Common myeloid progenitor, CD34-positive (primary cell): ENCODE measurements at regions not wholly inside any gene's neighbourhood (a gene's known extent, or its start where the extent isn't known, plus 50 kb on each side); places are given as distances from the start of the nearest gene placed in this dataset.

Source experiments
- CTCF ChIA-PET: fragments of 350-600 bp; sonication (Branson Sonifier 250); formaldehyde crosslinking; loops from one replicate; lab custom pipeline; 2021; ENCODE audit warnings: antibody characterized with exemption; lab: Charles Lee
- POLR2A ChIA-PET: fragments of 350-600 bp; sonication (Branson Sonifier 250); formaldehyde crosslinking; loops from one replicate; lab custom pipeline; 2021; ENCODE audit warnings: antibody characterized with exemption; lab: Charles Lee
- DNase-seq, 3 donors: peaks; one replicate each; pipeline versions ENCODE4 v3.0.0 to v3.0.0-alpha.2; 2013
- H3K27ac ChIP-seq, 2 experiments: 1 replicate in 1 of 2; 2 replicates in 1 of 2; pipeline ENCODE4 v1.7.0; 2013; ENCODE audit warnings: inconsistent platforms in 2 of 2, low read length in 2 of 2, mild to moderate bottlenecking in 2 of 2, low read depth in 1 of 2, moderate library complexity in 1 of 2; ENCODE audit not compliant: severe bottlenecking in 2 of 2, insufficient read depth in 1 of 2, poor library complexity in 1 of 2
- H3K27me3 ChIP-seq, 5 experiments: replicated peaks in 2 of 5; 1 replicate in 3 of 5; 2 replicates in 2 of 5; pipeline versions ENCODE4 v1.6.1 to v1.7.0; 2013; ENCODE audit warnings: low read length in 4 of 5, mild to moderate bottlenecking in 2 of 5, moderate library complexity in 2 of 5, inconsistent platforms in 1 of 5; ENCODE audit not compliant: insufficient read depth in 5 of 5, control insufficient read depth in 4 of 5
- H3K36me3 ChIP-seq, 4 experiments: 1 replicate in 2 of 4; 2 replicates in 2 of 4; pipeline versions ENCODE4 v1.6.1 to v1.7.0; 2013; ENCODE audit warnings: low read length in 3 of 4, control low read depth in 1 of 4, mild to moderate bottlenecking in 1 of 4; ENCODE audit not compliant: control insufficient read depth in 4 of 4, insufficient read depth in 4 of 4
- H3K4me1 ChIP-seq, 4 experiments: 1 replicate in 3 of 4; 2 replicates in 1 of 4; pipeline versions ENCODE4 v1.6.1 to v1.7.1; 2013; ENCODE audit warnings: low read length in 3 of 4, mild to moderate bottlenecking in 3 of 4, control low read depth in 1 of 4, inconsistent platforms in 1 of 4, moderate library complexity in 1 of 4; ENCODE audit not compliant: control insufficient read depth in 4 of 4, insufficient read depth in 4 of 4; ENCODE audit errors: control extremely low read depth in 1 of 4
- H3K4me3 ChIP-seq, 7 experiments: 1 replicate in 4 of 7; 2 replicates in 3 of 7; pipeline versions ENCODE4 v1.5.1 to v1.7.0; 2013; ENCODE audit warnings: mild to moderate bottlenecking in 7 of 7, low read length in 6 of 7, moderate library complexity in 6 of 7, inconsistent platforms in 2 of 7, low read depth in 2 of 7, control low read depth in 1 of 7; ENCODE audit not compliant: insufficient read depth in 4 of 7, control insufficient read depth in 1 of 7; ENCODE audit errors: extremely low read depth in 1 of 7
- H3K9me3 ChIP-seq, 5 experiments: 1 replicate in 4 of 5; 2 replicates in 1 of 5; pipeline versions ENCODE4 v1.6.1 to v1.7.1; 2013; ENCODE audit warnings: low read length in 4 of 5, mild to moderate bottlenecking in 2 of 5, inconsistent platforms in 1 of 5, low read depth in 1 of 5, moderate library complexity in 1 of 5; ENCODE audit not compliant: control insufficient read depth in 4 of 5, insufficient read depth in 2 of 5; ENCODE audit errors: control extremely low read depth in 1 of 5
- WGBS: methylation state at CpG from one replicate; pipeline ENCODE4 v1.1.5; 2013; ENCODE audit not compliant: insufficient coverage; 5-methylcytosine and 5-hydroxymethylcytosine counted together

GRCh38 chr4:153065276-153065675, 129.2 kb downstream of the FHDC1 start:
- no peak overlapping the region for H3K4me3 ChIP-seq
- no peaks in the 10 kb centered on the region for H3K36me3 ChIP-seq
- no peak overlapping the region for H3K27ac ChIP-seq
- no peaks in the 10 kb centered on the region for H3K27me3 ChIP-seq
- ChIA-PET POLR2A (no interaction called here), CTCF (no interaction called here)
- H3K9me3 ChIP-seq = no peaks in the 10 kb centered on the region
- WGBS = 80% methylated on average over 5 of the region's 9 CpGs
- no peak for DNase-seq
- no peaks in the 10 kb centered on the region for H3K4me1 ChIP-seq

GRCh38 chr4:153067376-153067775, 131.3 kb downstream of the FHDC1 start:
- Histone ChIP-seq H3K9me3 (peaks cover 0 to 3% (median 0%) of the 10 kb centered on the region in 5 experiments), H3K4me3 (no peak overlapping the region), H3K4me1 (no peaks in the 10 kb centered on the region), H3K36me3 (no peaks in the 10 kb centered on the region), H3K27ac (no peak overlapping the region), H3K27me3 (no peaks in the 10 kb centered on the region)
- no peak for DNase-seq
- WGBS = 56% methylated on average over 1 of the region's 1 CpG
- ChIA-PET POLR2A (no interaction called here), CTCF (no interaction called here)

GRCh38 chr4:153068751-153069150, 132.6 kb downstream of the FHDC1 start:
- DNase-seq = no peak
- Histone ChIP-seq H3K27me3 (no peaks in the 10 kb centered on the region), H3K4me3 (no peak overlapping the region), H3K4me1 (no peaks in the 10 kb centered on the region), H3K9me3 (peaks cover 0 to 3% (median 0%) of the 10 kb centered on the region in 5 experiments), H3K36me3 (no peaks in the 10 kb centered on the region), H3K27ac (no peak overlapping the region)
- 98% methylated on average over 5 of the region's 7 CpGs for WGBS
- CTCF ChIA-PET = no interaction called here
- POLR2A ChIA-PET = no interaction called here

- no peak for DNase-seq
- no peaks in the 10 kb centered on the region for H3K27me3 ChIP-seq
- ChIA-PET CTCF (interaction anchor here (5.6 kb wide), 1 partner anchor 13 kb away, joined by 21 read pairs; no protein-coding TSS in a partner anchor), POLR2A (no interaction called here)
- no peak overlapping the region for H3K27ac ChIP-seq
- no peaks in the 10 kb centered on the region for H3K36me3 ChIP-seq
- H3K4me1 ChIP-seq = peaks cover 0 to 3% (median 0%) of the 10 kb centered on the region in 4 experiments
- H3K9me3 ChIP-seq = peaks cover 0 to 3% (median 0%) of the 10 kb centered on the region in 5 experiments
- H3K4me3 ChIP-seq = no peak overlapping the region
These were observed 132.2 kb upstream of the TRIM2 start for GRCh38 chr4:153071958-153072598.

- H3K4me1 ChIP-seq = peaks cover 0 to 3% (median 0%) of the 10 kb centered on the region in 4 experiments
- POLR2A ChIA-PET = no interaction called here
- no peaks in the 10 kb centered on the region for H3K36me3 ChIP-seq
- H3K27ac ChIP-seq = no peak overlapping the region
- no peak overlapping the region for H3K4me3 ChIP-seq
- CTCF ChIA-PET = interaction anchor here (5.6 kb wide), 1 partner anchor 12 kb away, joined by 21 read pairs; no protein-coding TSS in a partner anchor
- H3K27me3 ChIP-seq = no peaks in the 10 kb centered on the region
- DNase-seq = no peak
- H3K9me3 ChIP-seq = peaks cover 0 to 3% (median 0%) of the 10 kb centered on the region in 5 experiments
These were observed 131.6 kb upstream of the TRIM2 start for GRCh38 chr4:153072661-153073060.

- ChIA-PET CTCF (interaction anchor here (0.6 to 5.6 kb wide), 3 partner anchors 10 to 138 kb away, joined by 3 to 21 read pairs (median 4); no protein-coding TSS in a partner anchor), POLR2A (no interaction called here)
- Histone ChIP-seq H3K9me3 (peaks cover 0 to 3% (median 0%) of the 10 kb centered on the region in 5 experiments), H3K4me1 (peaks cover under 1 to 3% (median 1%) of the 10 kb centered on the region in 4 experiments), H3K27me3 (no peaks in the 10 kb centered on the region), H3K36me3 (no peaks in the 10 kb centered on the region), H3K4me3 (no peak overlapping the region), H3K27ac (no peak overlapping the region)
- no CpG with 5 or more reads among the region's 1 CpG for WGBS
- peak in 2 of 3 donors; percentile 57 to 60 for DNase-seq
These were observed 129.8 kb upstream of the TRIM2 start for GRCh38 chr4:153074486-153074885.

GRCh38 chr4:153074936-153075630, 129.2 kb upstream of the TRIM2 start:
- H3K27me3 ChIP-seq = no peaks in the 10 kb centered on the region
- WGBS = 100% methylated on average over 1 of the region's 2 CpGs
- H3K4me3 ChIP-seq = no peak overlapping the region
- no peak overlapping the region for H3K27ac ChIP-seq
- ChIA-PET CTCF (interaction anchor here (0.6 to 5.6 kb wide), 3 partner anchors 10 to 29 kb away, joined by 3 to 21 read pairs (median 4); no protein-coding TSS in a partner anchor), POLR2A (no interaction called here)
- DNase-seq = no peak
- H3K36me3 ChIP-seq = no peaks in the 10 kb centered on the region
- H3K9me3 ChIP-seq = peaks cover 0 to 3% (median 0%) of the 10 kb centered on the region in 5 experiments
- peaks cover 3 to 8% (median 6%) of the 10 kb centered on the region in 4 experiments for H3K4me1 ChIP-seq
